ENCODE measurements at regions not wholly inside any gene's neighbourhood (a gene's known extent, or its start where the extent isn't known, plus 50 kb on each side); places are given as distances from the start of the nearest gene placed in this dataset.

- TF ChIP-seq TCF12 (IDR thresholded peaks at IDR 0.05; ENCODE audit: low read depth) (no peak), YY1 (IDR thresholded peaks at IDR 0.05; ENCODE audit: low read depth) (no peak), EP300 (IDR thresholded peaks at IDR 0.05; ENCODE audit: borderline replicate concordance) (no peak), CREB1 (IDR thresholded peaks at IDR 0.05; ENCODE audit: low read depth) (no peak)
Measured at GRCh38 chr3:88616413-88616812, 466.7 kb downstream of the C3orf38 start.

GRCh38 chr3:88617283-88617682 lies 467.5 kb downstream of the C3orf38 start:
- TF ChIP-seq CEBPB (IDR thresholded peaks at IDR 0.05) (no peak), TEAD4 (IDR thresholded peaks at IDR 0.05) (no peak), FOXM1 (IDR thresholded peaks at IDR 0.05; ENCODE audit: borderline replicate concordance, low read depth) (no peak), CREB1 (IDR thresholded peaks at IDR 0.05; ENCODE audit: low read depth) (no peak), USF1 (IDR thresholded peaks at IDR 0.05) (no peak), NFIC (IDR thresholded peaks at IDR 0.05) (no peak), RAD21 (IDR thresholded peaks at IDR 0.05; ENCODE audit: low read depth) (no peak), ZBTB7A (IDR thresholded peaks at IDR 0.05; ENCODE audit: low read depth) (no peak)

GRCh38 chr3:88618021-88618645 lies 468.4 kb downstream of the C3orf38 start:
- no peak for TF ChIP-seq YY1 (IDR thresholded peaks at IDR 0.05; ENCODE audit: low read depth)
- no peak for TF ChIP-seq TCF12 (IDR thresholded peaks at IDR 0.05; ENCODE audit: low read depth)
- TF ChIP-seq MAX (IDR thresholded peaks at IDR 0.05): no peak
- TF ChIP-seq EP300 (IDR thresholded peaks at IDR 0.05; ENCODE audit: borderline replicate concordance): no peak
- TF ChIP-seq TAF1 (IDR thresholded peaks at IDR 0.05; ENCODE audit: low read depth): no peak
- no peak for TF ChIP-seq CREB1 (IDR thresholded peaks at IDR 0.05; ENCODE audit: low read depth)
- TF ChIP-seq FOXM1 (IDR thresholded peaks at IDR 0.05; ENCODE audit: borderline replicate concordance, low read depth): no peak
- no peak for TF ChIP-seq EGR1 (IDR thresholded peaks at IDR 0.05)
- no peak for TF ChIP-seq TEAD4 (IDR thresholded peaks at IDR 0.05)
- TF ChIP-seq RAD21 (IDR thresholded peaks at IDR 0.05; ENCODE audit: low read depth): no peak
- TF ChIP-seq NFIC (IDR thresholded peaks at IDR 0.05): no peak
- TF ChIP-seq CEBPB (IDR thresholded peaks at IDR 0.05): no peak
- no peak for TF ChIP-seq ZBTB7A (IDR thresholded peaks at IDR 0.05; ENCODE audit: low read depth)

GRCh38 chr3:88621586-88621985 lies 471.8 kb downstream of the C3orf38 start:
- no peak for TF ChIP-seq CEBPB (IDR thresholded peaks at IDR 0.05)
- no peak for TF ChIP-seq TEAD4 (IDR thresholded peaks at IDR 0.05)
- TF ChIP-seq NFIC (IDR thresholded peaks at IDR 0.05): no peak

GRCh38 chr3:88623709-88624108 lies 473.9 kb downstream of the C3orf38 start:
- no peak for TF ChIP-seq FOXM1 (IDR thresholded peaks at IDR 0.05; ENCODE audit: borderline replicate concordance, low read depth)
- TF ChIP-seq REST (IDR thresholded peaks at IDR 0.05; ENCODE audit: low read depth): no peak
- no peak for TF ChIP-seq EP300 (IDR thresholded peaks at IDR 0.05; ENCODE audit: borderline replicate concordance)
- TF ChIP-seq TCF12 (IDR thresholded peaks at IDR 0.05; ENCODE audit: low read depth): no peak
- no peak for TF ChIP-seq TEAD4 (IDR thresholded peaks at IDR 0.05)
- TF ChIP-seq NFIC (IDR thresholded peaks at IDR 0.05): no peak
- no peak for TF ChIP-seq MAX (IDR thresholded peaks at IDR 0.05)
- TF ChIP-seq EGR1 (IDR thresholded peaks at IDR 0.05): no peak
- no peak for TF ChIP-seq CEBPB (IDR thresholded peaks at IDR 0.05)
- no peak for TF ChIP-seq RAD21 (IDR thresholded peaks at IDR 0.05; ENCODE audit: low read depth)
- TF ChIP-seq YY1 (IDR thresholded peaks at IDR 0.05; ENCODE audit: low read depth): no peak
- TF ChIP-seq ZBTB7A (IDR thresholded peaks at IDR 0.05; ENCODE audit: low read depth): no peak
- TF ChIP-seq TAF1 (IDR thresholded peaks at IDR 0.05; ENCODE audit: low read depth): no peak
- TF ChIP-seq USF1 (IDR thresholded peaks at IDR 0.05): no peak
- no peak for TF ChIP-seq CREB1 (IDR thresholded peaks at IDR 0.05; ENCODE audit: low read depth)

- no peak for TF ChIP-seq CEBPB (IDR thresholded peaks at IDR 0.05)
- TF ChIP-seq EP300 (IDR thresholded peaks at IDR 0.05; ENCODE audit: borderline replicate concordance): no peak
- no peak for TF ChIP-seq TEAD4 (IDR thresholded peaks at IDR 0.05)
- TF ChIP-seq FOXM1 (IDR thresholded peaks at IDR 0.05; ENCODE audit: borderline replicate concordance, low read depth): no peak
Measured at GRCh38 chr3:88626456-88627120, 476.8 kb downstream of the C3orf38 start.

GRCh38 chr3:88628901-88629300 lies 478.5 kb upstream of the EPHA3 start:
- no peak for TF ChIP-seq EGR1 (IDR thresholded peaks at IDR 0.05)
- TF ChIP-seq USF1 (IDR thresholded peaks at IDR 0.05): no peak
- no peak for TF ChIP-seq YY1 (IDR thresholded peaks at IDR 0.05; ENCODE audit: low read depth)
- no peak for TF ChIP-seq CEBPB (IDR thresholded peaks at IDR 0.05)
- no peak for TF ChIP-seq NFIC (IDR thresholded peaks at IDR 0.05)
- TF ChIP-seq MAX (IDR thresholded peaks at IDR 0.05): no peak
- no peak for TF ChIP-seq EP300 (IDR thresholded peaks at IDR 0.05; ENCODE audit: borderline replicate concordance)
- no peak for TF ChIP-seq TAF1 (IDR thresholded peaks at IDR 0.05; ENCODE audit: low read depth)
- TF ChIP-seq TEAD4 (IDR thresholded peaks at IDR 0.05): no peak
- no peak for TF ChIP-seq FOXM1 (IDR thresholded peaks at IDR 0.05; ENCODE audit: borderline replicate concordance, low read depth)
- no peak for TF ChIP-seq ZBTB7A (IDR thresholded peaks at IDR 0.05; ENCODE audit: low read depth)
- no peak for TF ChIP-seq TCF12 (IDR thresholded peaks at IDR 0.05; ENCODE audit: low read depth)
- TF ChIP-seq CREB1 (IDR thresholded peaks at IDR 0.05; ENCODE audit: low read depth): no peak
- TF ChIP-seq REST (IDR thresholded peaks at IDR 0.05; ENCODE audit: low read depth): no peak
- no peak for TF ChIP-seq RAD21 (IDR thresholded peaks at IDR 0.05; ENCODE audit: low read depth)
